Thyroid gland (tissue), 4 donors: ENCODE measurements at regions not wholly inside any gene's neighbourhood (a gene's known extent, or its start where the extent isn't known, plus 50 kb on each side); places are given as distances from the start of the nearest gene placed in this dataset.

ENCODE experiments used
- DNase-seq, 2 donors: peaks; one replicate each; pipeline ENCODE4 v3.0.0-alpha.2; 2019
- H3K27ac ChIP-seq, 3 donors: fragments of 200-600 bp; sonication (generic); 1 replicate in 2 of 3; 2 replicates in 1 of 3; pipeline ENCODE4 v1.5.1; 2016 to 2019; ENCODE audit warnings: mild to moderate bottlenecking in 1 of 3, moderate library complexity in 1 of 3
- H3K27me3 ChIP-seq: fragments of 200-600 bp; sonication (generic); one replicate; pipeline ENCODE4 v1.5.1; 2019
- H3K36me3 ChIP-seq, 2 donors: fragments of 200-600 bp; sonication (generic); one replicate each; pipeline ENCODE4 v1.5.1; 2016 to 2019
- H3K4me1 ChIP-seq, 2 donors: fragments of 200-600 bp; sonication (generic); one replicate each; pipeline ENCODE4 v1.5.1; 2017 to 2019
- H3K4me3 ChIP-seq, 3 donors: fragments of 200-600 bp; sonication (generic); replicated peaks in 1 of 3; 1 replicate in 2 of 3; 2 replicates in 1 of 3; pipeline ENCODE4 v1.5.1; 2016; ENCODE audit warnings: mild to moderate bottlenecking in 1 of 3
- H3K9me3 ChIP-seq: fragments of 200-600 bp; sonication (generic); one replicate; pipeline ENCODE4 v1.5.1; 2017
- POLR2A ChIP-seq, 2 donors: fragments of 450-650 bp; IDR thresholded peaks; one replicate each; pipeline ENCODE4 v1.6.1; 2017; ENCODE audit warnings: antibody characterized with exemption in 2 of 2, mild to moderate bottlenecking in 2 of 2, moderate library complexity in 1 of 2
- WGBS, 2 donors: methylation state at CpG; one replicate each; pipeline ENCODE4 v1.1.5; 2017; 5-methylcytosine and 5-hydroxymethylcytosine counted together
- intact Hi-C: fragments of 100-400 bp; cut with DNase I; formaldehyde crosslinking; loops from one replicate; pipeline ENCODE4 v1.15.1; 2023
- TF ChIP-seq, protein P1 (sequence below), 6 experiments: fragments of 200-600 bp in 3 of 6; fragments of 450-650 bp in 3 of 6; sonication (generic) in 3 of 6; IDR thresholded peaks; one replicate each; pipeline ENCODE4 v1.5.1; 2016 to 2019; ENCODE audit warnings: antibody characterized with exemption in 6 of 6, mild to moderate bottlenecking in 2 of 6, inconsistent platforms in 1 of 6, moderate library complexity in 1 of 6

DNA sequence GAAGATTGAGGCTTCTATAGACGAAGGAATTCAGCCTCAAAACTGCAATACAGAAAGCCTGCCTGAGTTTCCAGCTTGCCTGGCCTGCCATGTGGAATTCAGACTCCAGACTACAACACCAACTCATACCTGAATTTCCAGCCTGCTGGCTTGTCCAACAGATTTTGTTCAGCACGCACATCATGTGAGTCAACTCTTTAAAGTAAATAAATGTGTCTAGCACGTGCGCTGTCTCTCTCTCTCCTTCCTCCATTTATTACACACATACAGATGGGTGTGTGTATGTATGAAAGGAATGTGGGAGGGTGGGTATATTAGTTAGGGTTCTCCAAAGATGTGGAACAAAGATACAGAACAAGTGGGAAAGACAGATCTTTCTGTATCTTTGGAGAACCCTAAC lies 82.4 kb upstream of the TAS2R1 start:
- no peaks in the 10 kb centered on the region for H3K27me3 ChIP-seq
- H3K9me3 ChIP-seq = no peaks in the 10 kb centered on the region
- no peak overlapping the region for H3K27ac ChIP-seq
- no peak overlapping the region for H3K4me3 ChIP-seq
- TF ChIP-seq, protein P1, sequence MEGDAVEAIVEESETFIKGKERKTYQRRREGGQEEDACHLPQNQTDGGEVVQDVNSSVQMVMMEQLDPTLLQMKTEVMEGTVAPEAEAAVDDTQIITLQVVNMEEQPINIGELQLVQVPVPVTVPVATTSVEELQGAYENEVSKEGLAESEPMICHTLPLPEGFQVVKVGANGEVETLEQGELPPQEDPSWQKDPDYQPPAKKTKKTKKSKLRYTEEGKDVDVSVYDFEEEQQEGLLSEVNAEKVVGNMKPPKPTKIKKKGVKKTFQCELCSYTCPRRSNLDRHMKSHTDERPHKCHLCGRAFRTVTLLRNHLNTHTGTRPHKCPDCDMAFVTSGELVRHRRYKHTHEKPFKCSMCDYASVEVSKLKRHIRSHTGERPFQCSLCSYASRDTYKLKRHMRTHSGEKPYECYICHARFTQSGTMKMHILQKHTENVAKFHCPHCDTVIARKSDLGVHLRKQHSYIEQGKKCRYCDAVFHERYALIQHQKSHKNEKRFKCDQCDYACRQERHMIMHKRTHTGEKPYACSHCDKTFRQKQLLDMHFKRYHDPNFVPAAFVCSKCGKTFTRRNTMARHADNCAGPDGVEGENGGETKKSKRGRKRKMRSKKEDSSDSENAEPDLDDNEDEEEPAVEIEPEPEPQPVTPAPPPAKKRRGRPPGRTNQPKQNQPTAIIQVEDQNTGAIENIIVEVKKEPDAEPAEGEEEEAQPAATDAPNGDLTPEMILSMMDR (IDR thresholded peaks at IDR 0.05) = no peak
- no peak for TF ChIP-seq POLR2A (IDR thresholded peaks at IDR 0.05)
- no peaks in the 10 kb centered on the region for H3K36me3 ChIP-seq
- DNase-seq = no peak
- WGBS, 2 donors = 88 to 90% methylated on average over 4 of the region's 4 CpGs
- H3K4me1 ChIP-seq = no peaks in the 10 kb centered on the region
- intact Hi-C loops = no loop called here

DNA sequence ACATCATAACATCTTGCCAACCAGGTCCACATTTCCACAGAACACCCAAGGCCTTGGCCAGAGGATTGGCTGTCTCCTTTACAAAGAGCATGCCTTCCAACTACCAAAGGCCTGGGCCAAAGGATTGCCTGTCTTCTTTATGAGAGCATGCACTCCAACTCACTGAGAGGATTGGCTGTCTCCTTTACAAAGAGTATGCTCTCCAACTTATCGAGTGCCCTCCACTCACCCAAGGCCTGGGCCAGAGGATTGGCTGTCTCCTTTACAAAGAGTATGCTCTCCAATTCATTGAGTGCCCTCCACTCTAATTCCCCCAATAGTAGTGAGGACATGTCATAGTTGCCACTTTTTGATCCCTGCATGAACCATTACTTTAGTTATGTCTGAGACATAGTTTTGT lies 79.9 kb upstream of the TAS2R1 start:
- Histone ChIP-seq H3K4me3 (no peak overlapping the region), H3K27me3 (no peaks in the 10 kb centered on the region), H3K4me1 (no peaks in the 10 kb centered on the region), H3K36me3 (no peaks in the 10 kb centered on the region), H3K9me3 (no peaks in the 10 kb centered on the region), H3K27ac (no peak overlapping the region)
- no peak for DNase-seq
- intact Hi-C loops = no loop called here
- WGBS, 2 donors = 33 to 39% methylated on average over 1 of the region's 1 CpG
- TF ChIP-seq POLR2A (IDR thresholded peaks at IDR 0.05) = no peak
- TF ChIP-seq, protein P1 (IDR thresholded peaks at IDR 0.05) = no peak

DNA sequence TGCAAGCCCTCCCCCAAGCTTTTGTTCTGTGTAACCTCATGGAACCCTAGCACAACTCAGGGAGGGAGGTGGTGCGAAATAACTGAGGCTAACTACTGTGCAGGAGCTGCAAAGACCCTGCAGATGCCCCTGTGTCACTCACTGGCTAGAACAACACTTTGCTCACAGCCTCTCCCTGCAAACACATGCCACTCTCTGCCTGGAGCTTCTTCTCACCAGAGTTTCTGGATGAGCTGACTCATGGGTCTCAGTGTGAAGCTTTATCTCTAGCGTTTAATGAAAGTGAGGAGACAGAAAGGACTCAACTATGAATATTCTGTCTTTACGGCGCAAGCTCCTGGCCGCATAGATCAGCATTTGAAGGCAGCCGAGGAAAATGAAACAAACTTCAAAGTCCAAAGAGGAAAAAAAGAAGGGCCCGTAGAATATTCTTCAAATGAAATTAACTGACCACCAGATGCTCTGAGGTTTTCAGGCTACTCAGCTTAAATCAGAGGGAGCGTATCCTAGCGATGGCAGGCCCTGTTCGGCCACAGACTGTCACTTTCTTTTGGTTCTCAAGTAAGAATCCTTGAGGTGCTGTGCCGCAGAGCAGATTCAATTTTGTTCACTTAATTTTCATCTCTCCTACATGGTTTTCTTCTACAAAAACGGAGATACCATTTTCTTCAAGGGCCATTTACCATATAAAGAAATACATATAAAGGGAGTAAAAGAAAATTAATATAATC lies 77.7 kb upstream of the TAS2R1 start:
- no peaks in the 10 kb centered on the region for H3K36me3 ChIP-seq
- WGBS, 2 donors = 86 to 87% methylated on average over 12 of the region's 12 CpGs
- H3K27ac ChIP-seq = no peak overlapping the region
- no peak for TF ChIP-seq POLR2A (IDR thresholded peaks at IDR 0.05)
- TF ChIP-seq, protein P1 (IDR thresholded peaks at IDR 0.05) = no peak
- no peaks in the 10 kb centered on the region for H3K4me1 ChIP-seq
- H3K27me3 ChIP-seq = no peaks in the 10 kb centered on the region
- no peaks in the 10 kb centered on the region for H3K9me3 ChIP-seq
- no peak overlapping the region for H3K4me3 ChIP-seq
- DNase-seq = no peak
- intact Hi-C loops = no loop called here

DNA sequence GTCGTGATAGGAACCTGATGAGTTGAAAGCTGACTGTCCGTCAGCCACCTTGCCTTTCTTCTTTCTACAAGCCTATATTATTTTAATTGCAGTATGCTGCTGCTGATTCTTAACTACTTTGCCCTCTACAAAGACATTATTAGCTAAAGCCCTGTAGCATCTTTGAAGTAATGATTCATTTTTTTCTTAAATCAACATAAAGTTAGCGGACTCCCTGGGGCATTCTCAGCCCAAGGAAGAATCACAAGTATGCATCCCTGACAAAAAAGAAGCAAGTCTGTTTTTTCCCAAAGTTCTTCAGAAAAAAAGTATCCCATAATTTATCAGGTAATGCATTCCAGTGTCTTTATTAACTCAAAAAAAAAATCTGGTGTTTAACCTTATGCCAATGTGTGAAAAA lies 69.5 kb upstream of the TAS2R1 start:
- intact Hi-C loops = no loop called here
- Histone ChIP-seq H3K9me3 (no peaks in the 10 kb centered on the region), H3K27me3 (no peaks in the 10 kb centered on the region), H3K4me3 (no peak overlapping the region), H3K4me1 (no peaks in the 10 kb centered on the region), H3K27ac (no peak overlapping the region), H3K36me3 (no peaks in the 10 kb centered on the region)
- no peak for DNase-seq
- 69 to 86% methylated on average over 3 of the region's 3 CpGs for WGBS, 2 donors
- TF ChIP-seq POLR2A (IDR thresholded peaks at IDR 0.05) = no peak
- TF ChIP-seq, protein P1 (IDR thresholded peaks at IDR 0.05) = no peak

DNA sequence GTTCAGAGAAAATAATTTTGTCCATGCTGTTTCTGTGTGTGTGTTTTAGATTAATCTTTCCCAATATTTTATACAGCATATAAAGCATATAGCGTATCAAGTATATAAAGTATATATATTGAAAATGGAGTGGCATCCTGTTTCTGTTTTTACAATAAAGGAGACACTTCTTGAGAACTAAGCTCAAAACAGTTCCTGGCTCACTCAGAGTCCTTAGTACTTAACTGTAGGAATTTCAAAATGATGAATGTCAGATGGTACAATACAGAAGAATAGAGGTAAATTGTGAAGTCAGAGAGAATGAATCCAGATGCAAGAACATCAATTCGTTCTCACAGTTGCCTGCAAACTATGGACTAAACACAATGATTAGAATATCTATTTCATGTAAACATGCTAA lies 68.7 kb upstream of the TAS2R1 start:
- Histone ChIP-seq H3K27me3 (no peaks in the 10 kb centered on the region), H3K27ac (no peak overlapping the region), H3K9me3 (no peaks in the 10 kb centered on the region), H3K4me1 (no peaks in the 10 kb centered on the region), H3K36me3 (no peaks in the 10 kb centered on the region), H3K4me3 (no peak overlapping the region)
- intact Hi-C loops = no loop called here
- no peak for TF ChIP-seq POLR2A (IDR thresholded peaks at IDR 0.05)
- TF ChIP-seq, protein P1 (IDR thresholded peaks at IDR 0.05) = no peak
- no peak for DNase-seq
- 76 to 86% methylated on average over 2 of the region's 2 CpGs for WGBS, 2 donors
